Ascending aorta (tissue), 2 donors: ENCODE measurements at regions not wholly inside any gene's neighbourhood (a gene's known extent, or its start where the extent isn't known, plus 50 kb on each side); places are given as distances from the start of the nearest gene placed in this dataset.

Experiments used
- DNase-seq, 2 donors: peaks; one replicate each; pipeline ENCODE4 v3.0.0-alpha.2; 2019; ENCODE audit warnings: low spot score in 2 of 2
- H3K27ac ChIP-seq, 2 donors: fragments of 200-600 bp; sonication (generic); one replicate each; pipeline ENCODE4 v1.5.1; 2016 to 2017; ENCODE audit warnings: mild to moderate bottlenecking in 1 of 2
- H3K27me3 ChIP-seq: fragments of 200-600 bp; sonication (generic); one replicate; pipeline ENCODE4 v1.5.1; 2017
- H3K36me3 ChIP-seq, 2 donors: fragments of 200-600 bp; sonication (generic); one replicate each; pipeline ENCODE4 v1.5.1; 2016
- H3K4me1 ChIP-seq, 2 donors: fragments of 200-600 bp; sonication (generic); one replicate each; pipeline ENCODE4 v1.5.1; 2016 to 2017; ENCODE audit warnings: mild to moderate bottlenecking in 1 of 2
- H3K4me3 ChIP-seq, 2 donors: fragments of 200-600 bp; sonication (generic); one replicate each; pipeline ENCODE4 v1.5.1; 2016 to 2017; ENCODE audit warnings: mild to moderate bottlenecking in 1 of 2
- H3K9me3 ChIP-seq, 2 donors: fragments of 200-600 bp; sonication (generic); one replicate each; pipeline ENCODE4 v1.5.1; 2016
- CTCF ChIP-seq, 3 experiments: fragments of 200-600 bp in 2 of 3; fragments of 450-650 bp in 1 of 3; sonication (generic) in 2 of 3; IDR thresholded peaks; one replicate each; pipeline ENCODE4 v1.5.1; 2016 to 2019; ENCODE audit warnings: antibody characterized with exemption in 3 of 3, mild to moderate bottlenecking in 1 of 3, moderate library complexity in 1 of 3
- intact Hi-C: fragments of 100-400 bp; cut with DNase I; formaldehyde crosslinking; loops from one replicate; pipeline ENCODE4 v1.15.1; 2023

- no peaks in the 10 kb centered on the region for H3K27me3 ChIP-seq
- peak overlapping the region; percentile 10 to 42 for H3K27ac ChIP-seq
Observed at GRCh38 chr14:39491134-39491571, 58.9 kb upstream of the FBXO33 start.

GRCh38 chr14:39488600-39488999, 56.4 kb upstream of the FBXO33 start:
- H3K4me1 ChIP-seq, result peaks cover 0 to 4% of the 10 kb centered on the region in 2 donors
- DNase-seq, result no peak
- H3K36me3 ChIP-seq, result no peaks in the 10 kb centered on the region
- no peaks in the 10 kb centered on the region for H3K27me3 ChIP-seq
- H3K9me3 ChIP-seq, result no peaks in the 10 kb centered on the region
- intact Hi-C loops, result no loop called here
- TF ChIP-seq CTCF (IDR thresholded peaks at IDR 0.05), result no peak
- H3K27ac ChIP-seq, result no peak overlapping the region
- no peak overlapping the region for H3K4me3 ChIP-seq

More at GRCh38 chr14:39491134-39491571, 58.9 kb upstream of the FBXO33 start:
- Histone ChIP-seq H3K36me3 (no peaks in the 10 kb centered on the region), H3K4me3 (no peak overlapping the region), H3K4me1 (peaks cover 0 to 4% of the 10 kb centered on the region in 2 donors), H3K9me3 (no peaks in the 10 kb centered on the region)
- DNase-seq, result no peak
- intact Hi-C loops, result no loop called here
- peak; percentile 33 to 54 (median 50) for TF ChIP-seq CTCF (IDR thresholded peaks at IDR 0.05)

- TF ChIP-seq CTCF (IDR thresholded peaks at IDR 0.05), result no peak
Observed at GRCh38 chr14:39483682-39484081, 51.4 kb upstream of the FBXO33 start.

More at GRCh38 chr14:39483682-39484081, 51.4 kb upstream of the FBXO33 start:
- DNase-seq, result no peak
- H3K27me3 ChIP-seq, result no peaks in the 10 kb centered on the region
- H3K9me3 ChIP-seq, result no peaks in the 10 kb centered on the region
- no peaks in the 10 kb centered on the region for H3K36me3 ChIP-seq
- intact Hi-C loops, result no loop called here
- no peaks in the 10 kb centered on the region for H3K4me1 ChIP-seq
- no peak overlapping the region for H3K4me3 ChIP-seq
- no peak overlapping the region for H3K27ac ChIP-seq
